ENCODE measurements at regions not wholly inside any gene's neighbourhood (a gene's known extent, or its start where the extent isn't known, plus 50 kb on each side); places are given as distances from the start of the nearest gene placed in this dataset.

DNA sequence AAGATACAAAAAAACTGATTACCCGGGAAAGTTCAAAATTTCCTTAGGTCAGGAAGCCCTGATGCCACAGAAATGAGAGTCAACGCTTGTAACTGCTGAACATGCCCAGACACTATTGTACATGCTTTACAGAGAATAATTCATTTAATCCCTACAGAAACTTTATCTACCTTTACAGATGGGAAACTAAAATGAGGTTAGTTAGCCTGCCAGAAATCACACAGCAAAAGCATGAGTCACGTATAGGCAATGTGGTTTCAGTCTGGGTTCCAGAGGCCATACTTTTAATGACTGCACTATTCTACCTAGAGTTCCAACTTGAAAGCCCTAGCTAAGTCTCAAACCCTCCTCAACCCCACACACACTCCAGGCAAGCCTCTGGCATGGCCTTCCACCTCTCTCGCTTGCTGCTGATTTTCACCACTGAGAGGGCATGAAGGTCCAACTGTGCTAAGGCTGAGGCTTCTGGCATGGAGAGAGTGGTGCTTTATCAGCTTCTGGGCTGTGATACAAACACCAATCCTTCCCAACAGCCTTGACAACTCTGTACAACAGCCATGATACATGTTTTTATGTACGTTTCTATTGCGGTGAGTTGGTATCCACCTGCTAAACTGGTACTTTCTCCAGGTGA, 1011.2 kb upstream of the GHITM start:
- Histone ChIP-seq H3K56ac (ENCODE audit: low read length) (no peak overlapping the region), H3K4me3 (ENCODE audit: low read length) (no peak overlapping the region), H3K4me2 (ENCODE audit: low read length) (no peak overlapping the region), H3K79me2 (ENCODE audit: control insufficient read depth, insufficient read depth, low read length) (no peaks in the 10 kb centered on the region), H3K79me1 (ENCODE audit: low read length) (no peaks in the 10 kb centered on the region), H4K8ac (ENCODE audit: low read depth, low read length) (no peak overlapping the region), H3K27me3 (ENCODE audit: insufficient read depth, low read length, poor library complexity) (no peaks in the 10 kb centered on the region), H4K5ac (ENCODE audit: low read length) (no peak overlapping the region), H3K18ac (ENCODE audit: low read length) (no peak overlapping the region), H2AK5ac (ENCODE audit: low read length) (no peak overlapping the region), H3K27ac (ENCODE audit: low read depth, low read length) (no peak overlapping the region), H3K4ac (ENCODE audit: low read depth, low read length) (no peak overlapping the region), H3K36me3 (ENCODE audit: control insufficient read depth, insufficient read depth, low read length) (no peaks in the 10 kb centered on the region), H2BK120ac (ENCODE audit: low read depth, low read length) (no peak overlapping the region), H3K4me1 (ENCODE audit: control insufficient read depth, low read depth, low read length) (no peaks in the 10 kb centered on the region), H3K23ac (ENCODE audit: low read length) (no peak overlapping the region), H2BK5ac (ENCODE audit: low read length) (no peak overlapping the region), H3K9ac (ENCODE audit: low read length) (no peak overlapping the region), H2BK15ac (replicated peaks; ENCODE audit: low read depth) (no peak overlapping the region)
- WGBS (ENCODE audit: extremely low coverage, insufficient coverage, low lambda C conversion rate) = no CpG with 5 or more reads among the region's 6 CpGs
- DNase-seq = no peak

DNA sequence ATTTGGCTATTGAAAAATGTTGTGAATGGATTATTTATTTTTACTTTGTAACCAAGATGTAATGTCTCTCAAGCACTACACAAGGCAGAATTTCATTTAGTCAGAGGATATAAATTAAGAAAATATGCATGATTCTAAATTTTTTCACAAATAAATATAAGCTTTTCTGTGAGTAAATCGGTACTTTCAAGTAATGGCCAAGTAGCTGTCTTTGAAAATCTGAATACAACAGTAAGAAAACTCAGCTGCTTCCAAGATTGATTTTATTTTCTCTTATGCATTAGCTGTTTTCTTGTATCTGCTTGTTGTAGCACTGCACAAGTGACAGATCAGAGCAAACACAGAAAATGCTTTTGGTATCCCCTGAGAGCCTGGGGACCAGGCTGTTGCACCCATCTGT, 998.5 kb upstream of the GHITM start:
- H3K4me1 ChIP-seq (ENCODE audit: control insufficient read depth, low read depth, low read length) = no peaks in the 10 kb centered on the region
- no peak overlapping the region for H2BK120ac ChIP-seq (ENCODE audit: low read depth, low read length)
- H3K9ac ChIP-seq (ENCODE audit: low read length) = no peak overlapping the region
- no peak overlapping the region for H3K4me3 ChIP-seq (ENCODE audit: low read length)
- H3K79me1 ChIP-seq (ENCODE audit: low read length) = no peaks in the 10 kb centered on the region
- H3K27me3 ChIP-seq (ENCODE audit: insufficient read depth, low read length, poor library complexity) = no peaks in the 10 kb centered on the region
- no peak overlapping the region for H4K8ac ChIP-seq (ENCODE audit: low read depth, low read length)
- H3K4ac ChIP-seq (ENCODE audit: low read depth, low read length) = no peak overlapping the region
- H4K5ac ChIP-seq (ENCODE audit: low read length) = no peak overlapping the region
- no peak overlapping the region for H2BK5ac ChIP-seq (ENCODE audit: low read length)
- no peaks in the 10 kb centered on the region for H3K79me2 ChIP-seq (ENCODE audit: control insufficient read depth, insufficient read depth, low read length)
- no peaks in the 10 kb centered on the region for H3K36me3 ChIP-seq (ENCODE audit: control insufficient read depth, insufficient read depth, low read length)
- H3K4me2 ChIP-seq (ENCODE audit: low read length) = no peak overlapping the region
- no peak overlapping the region for H3K56ac ChIP-seq (ENCODE audit: low read length)
- H3K27ac ChIP-seq (ENCODE audit: low read depth, low read length) = no peak overlapping the region
- H3K18ac ChIP-seq (ENCODE audit: low read length) = no peak overlapping the region
- no peak overlapping the region for H3K23ac ChIP-seq (ENCODE audit: low read length)
- H2BK15ac ChIP-seq (replicated peaks; ENCODE audit: low read depth) = no peak overlapping the region
- no CpG with 5 or more reads among the region's 1 CpG for WGBS (ENCODE audit: extremely low coverage, insufficient coverage, low lambda C conversion rate)
- DNase-seq = no peak
- no peak overlapping the region for H2AK5ac ChIP-seq (ENCODE audit: low read length)

DNA sequence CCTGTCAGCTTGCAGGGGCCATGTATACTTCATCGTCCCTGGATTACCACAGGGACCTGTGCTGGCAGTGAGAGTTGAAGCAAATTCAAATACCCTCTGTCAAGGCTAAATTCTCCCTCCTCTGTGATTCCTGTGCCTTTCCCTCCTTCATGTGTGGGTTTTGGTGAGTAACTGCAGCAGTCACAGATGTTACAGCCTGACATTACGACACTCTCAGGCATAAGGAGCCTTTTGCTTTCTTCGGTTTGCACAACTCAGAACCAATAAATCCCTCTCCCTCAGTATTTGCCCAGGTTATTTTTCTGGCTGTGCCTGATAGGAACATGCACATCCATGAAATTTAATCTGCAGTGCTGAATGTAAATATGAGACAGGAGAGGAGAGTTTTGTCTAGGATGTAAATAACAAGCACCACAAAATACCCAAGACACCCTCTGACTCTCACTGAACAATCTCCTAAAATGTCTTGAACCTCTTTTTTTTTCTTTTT, 997.2 kb upstream of the GHITM start:
- no peak overlapping the region for H3K27ac ChIP-seq (ENCODE audit: low read depth, low read length)
- H3K79me1 ChIP-seq (ENCODE audit: low read length) = no peaks in the 10 kb centered on the region
- WGBS (ENCODE audit: extremely low coverage, insufficient coverage, low lambda C conversion rate) = no CpG with 5 or more reads among the region's 3 CpGs
- no peak overlapping the region for H3K4ac ChIP-seq (ENCODE audit: low read depth, low read length)
- H3K56ac ChIP-seq (ENCODE audit: low read length) = no peak overlapping the region
- no peak overlapping the region for H2BK5ac ChIP-seq (ENCODE audit: low read length)
- no peak overlapping the region for H3K4me2 ChIP-seq (ENCODE audit: low read length)
- H3K18ac ChIP-seq (ENCODE audit: low read length) = no peak overlapping the region
- no peak overlapping the region for H2BK120ac ChIP-seq (ENCODE audit: low read depth, low read length)
- H3K4me1 ChIP-seq (ENCODE audit: control insufficient read depth, low read depth, low read length) = no peaks in the 10 kb centered on the region
- H2AK5ac ChIP-seq (ENCODE audit: low read length) = no peak overlapping the region
- no peak overlapping the region for H2BK15ac ChIP-seq (replicated peaks; ENCODE audit: low read depth)
- H3K4me3 ChIP-seq (ENCODE audit: low read length) = no peak overlapping the region
- H3K9ac ChIP-seq (ENCODE audit: low read length) = no peak overlapping the region
- no peak for DNase-seq
- no peaks in the 10 kb centered on the region for H3K27me3 ChIP-seq (ENCODE audit: insufficient read depth, low read length, poor library complexity)
- H3K79me2 ChIP-seq (ENCODE audit: control insufficient read depth, insufficient read depth, low read length) = no peaks in the 10 kb centered on the region
- H3K23ac ChIP-seq (ENCODE audit: low read length) = no peak overlapping the region
- H4K5ac ChIP-seq (ENCODE audit: low read length) = no peak overlapping the region
- no peaks in the 10 kb centered on the region for H3K36me3 ChIP-seq (ENCODE audit: control insufficient read depth, insufficient read depth, low read length)
- H4K8ac ChIP-seq (ENCODE audit: low read depth, low read length) = no peak overlapping the region

- Histone ChIP-seq H3K18ac (ENCODE audit: low read length) (no peak overlapping the region), H3K4ac (ENCODE audit: low read depth, low read length) (no peak overlapping the region), H4K5ac (ENCODE audit: low read length) (no peak overlapping the region), H2BK15ac (replicated peaks; ENCODE audit: low read depth) (no peak overlapping the region), H4K8ac (ENCODE audit: low read depth, low read length) (no peak overlapping the region), H3K4me1 (ENCODE audit: control insufficient read depth, low read depth, low read length) (no peaks in the 10 kb centered on the region), H3K9ac (ENCODE audit: low read length) (no peak overlapping the region), H3K79me1 (ENCODE audit: low read length) (no peaks in the 10 kb centered on the region), H3K4me2 (ENCODE audit: low read length) (no peak overlapping the region), H3K79me2 (ENCODE audit: control insufficient read depth, insufficient read depth, low read length) (no peaks in the 10 kb centered on the region), H3K36me3 (ENCODE audit: control insufficient read depth, insufficient read depth, low read length) (no peaks in the 10 kb centered on the region), H3K27ac (ENCODE audit: low read depth, low read length) (no peak overlapping the region), H3K27me3 (ENCODE audit: insufficient read depth, low read length, poor library complexity) (no peaks in the 10 kb centered on the region), H3K4me3 (ENCODE audit: low read length) (no peak overlapping the region), H2BK120ac (ENCODE audit: low read depth, low read length) (no peak overlapping the region), H2BK5ac (ENCODE audit: low read length) (no peak overlapping the region), H2AK5ac (ENCODE audit: low read length) (no peak overlapping the region), H3K23ac (ENCODE audit: low read length) (no peak overlapping the region), H3K56ac (ENCODE audit: low read length) (no peak overlapping the region)
- no peak for DNase-seq
Observed at GRCh38 chr10:83144461-83144860, 994.8 kb upstream of the GHITM start.

- H3K4me3 ChIP-seq (ENCODE audit: low read length) = no peak overlapping the region
- no peak overlapping the region for H4K8ac ChIP-seq (ENCODE audit: low read depth, low read length)
- H3K36me3 ChIP-seq (ENCODE audit: control insufficient read depth, insufficient read depth, low read length) = no peaks in the 10 kb centered on the region
- no peaks in the 10 kb centered on the region for H3K79me2 ChIP-seq (ENCODE audit: control insufficient read depth, insufficient read depth, low read length)
- H2BK5ac ChIP-seq (ENCODE audit: low read length) = no peak overlapping the region
- H2AK5ac ChIP-seq (ENCODE audit: low read length) = no peak overlapping the region
- no peak for DNase-seq
- H3K4me1 ChIP-seq (ENCODE audit: control insufficient read depth, low read depth, low read length) = no peaks in the 10 kb centered on the region
- H3K27me3 ChIP-seq (ENCODE audit: insufficient read depth, low read length, poor library complexity) = no peaks in the 10 kb centered on the region
- H2BK15ac ChIP-seq (replicated peaks; ENCODE audit: low read depth) = no peak overlapping the region
- no peaks in the 10 kb centered on the region for H3K79me1 ChIP-seq (ENCODE audit: low read length)
- no peak overlapping the region for H3K27ac ChIP-seq (ENCODE audit: low read depth, low read length)
- no peak overlapping the region for H3K56ac ChIP-seq (ENCODE audit: low read length)
- no peak overlapping the region for H3K23ac ChIP-seq (ENCODE audit: low read length)
- no peak overlapping the region for H2BK120ac ChIP-seq (ENCODE audit: low read depth, low read length)
- no CpG with 5 or more reads among the region's 10 CpGs for WGBS (ENCODE audit: extremely low coverage, insufficient coverage, low lambda C conversion rate)
- H3K4me2 ChIP-seq (ENCODE audit: low read length) = no peak overlapping the region
- no peak overlapping the region for H4K5ac ChIP-seq (ENCODE audit: low read length)
- H3K18ac ChIP-seq (ENCODE audit: low read length) = no peak overlapping the region
- no peak overlapping the region for H3K4ac ChIP-seq (ENCODE audit: low read depth, low read length)
- no peak overlapping the region for H3K9ac ChIP-seq (ENCODE audit: low read length)
Observed at GRCh38 chr10:83153714-83154113, 985.6 kb upstream of the GHITM start.

DNA sequence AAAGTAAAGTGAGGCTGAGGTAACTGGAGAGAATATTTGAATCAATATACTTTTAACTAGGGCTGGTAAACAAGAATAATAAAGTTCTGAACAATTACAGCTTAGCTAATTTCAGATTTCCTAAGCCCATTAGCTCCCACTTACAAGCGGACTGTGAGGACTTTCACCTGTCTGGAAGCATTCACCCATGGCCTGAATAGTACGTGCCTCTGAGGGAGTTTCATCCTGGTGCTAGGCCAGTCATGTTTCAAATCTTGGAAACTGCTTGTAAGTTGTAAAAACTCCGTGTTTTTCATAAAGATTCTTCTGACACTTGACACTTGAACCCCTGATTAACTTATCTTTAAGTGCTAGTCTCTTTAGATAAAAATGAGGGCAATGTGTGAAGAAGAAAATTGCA, 975.2 kb upstream of the GHITM start:
- Histone ChIP-seq H3K4me3 (ENCODE audit: low read length) (no peak overlapping the region), H3K18ac (ENCODE audit: low read length) (no peak overlapping the region), H3K27ac (ENCODE audit: low read depth, low read length) (no peak overlapping the region), H4K5ac (ENCODE audit: low read length) (no peak overlapping the region), H3K56ac (ENCODE audit: low read length) (no peak overlapping the region), H2BK120ac (ENCODE audit: low read depth, low read length) (no peak overlapping the region), H3K4me2 (ENCODE audit: low read length) (no peak overlapping the region), H3K27me3 (ENCODE audit: insufficient read depth, low read length, poor library complexity) (no peaks in the 10 kb centered on the region), H3K4ac (ENCODE audit: low read depth, low read length) (no peak overlapping the region), H3K9ac (ENCODE audit: low read length) (no peak overlapping the region), H3K4me1 (ENCODE audit: control insufficient read depth, low read depth, low read length) (peaks cover 8% of the 10 kb centered on the region), H2BK5ac (ENCODE audit: low read length) (no peak overlapping the region), H2BK15ac (replicated peaks; ENCODE audit: low read depth) (no peak overlapping the region), H3K79me2 (ENCODE audit: control insufficient read depth, insufficient read depth, low read length) (no peaks in the 10 kb centered on the region), H3K79me1 (ENCODE audit: low read length) (no peaks in the 10 kb centered on the region), H3K36me3 (ENCODE audit: control insufficient read depth, insufficient read depth, low read length) (no peaks in the 10 kb centered on the region), H3K23ac (ENCODE audit: low read length) (no peak overlapping the region), H4K8ac (ENCODE audit: low read depth, low read length) (no peak overlapping the region), H2AK5ac (ENCODE audit: low read length) (no peak overlapping the region)
- no CpG with 5 or more reads among the region's 3 CpGs for WGBS (ENCODE audit: extremely low coverage, insufficient coverage, low lambda C conversion rate)
- DNase-seq = peak; percentile 23

All from mesendoderm (in vitro differentiated cells).